Endothelial cell (in vitro differentiated cells): ENCODE measurements at regions not wholly inside any gene's neighbourhood (a gene's known extent, or its start where the extent isn't known, plus 50 kb on each side); places are given as distances from the start of the nearest gene placed in this dataset.
"Not testable (repeated sequence)": the region's sequence is repeated elsewhere in the genome, so short reads cannot be mapped to it uniquely, and the experiment has no call there.

ENCODE experiments used
- DNase-seq: peaks from one replicate; pipeline ENCODE4 v3.0.0; 2021; ENCODE audit warnings: low spot score
- H3K27ac Mint-ChIP-seq: one replicate; pipeline ENCODE4 v1.8.0; 2021; ENCODE audit warnings: mixed read lengths, inconsistent platforms; ENCODE audit not compliant: unreplicated experiment
- H3K27me3 Mint-ChIP-seq: one replicate; pipeline ENCODE4 v1.8.0; 2021; ENCODE audit warnings: mild to moderate bottlenecking, moderate library complexity, mixed read lengths, inconsistent platforms; ENCODE audit not compliant: unreplicated experiment
- H3K36me3 Mint-ChIP-seq: one replicate; pipeline ENCODE4 v1.8.0; 2021; ENCODE audit warnings: mild to moderate bottlenecking, low read depth, mixed read lengths, inconsistent platforms; ENCODE audit not compliant: unreplicated experiment
- H3K4me1 Mint-ChIP-seq: one replicate; pipeline ENCODE4 v1.8.0; 2021; ENCODE audit warnings: mild to moderate bottlenecking, mixed read lengths, inconsistent platforms; ENCODE audit not compliant: unreplicated experiment
- H3K4me3 Mint-ChIP-seq: one replicate; pipeline ENCODE4 v1.8.0; 2021; ENCODE audit warnings: mild to moderate bottlenecking, mixed read lengths, inconsistent platforms; ENCODE audit not compliant: unreplicated experiment
- H3K9me3 Mint-ChIP-seq: one replicate; pipeline ENCODE4 v1.8.0; 2021; ENCODE audit warnings: mixed read lengths, inconsistent platforms; ENCODE audit not compliant: unreplicated experiment
- TF ChIP-seq, protein P1 (sequence below): fragments of 200-600 bp; sonication (generic); IDR thresholded peaks from one replicate; pipeline ENCODE4 v1.5.0; 2021; ENCODE audit warnings: antibody characterized with exemption; ENCODE audit not compliant: unreplicated experiment

DNA sequence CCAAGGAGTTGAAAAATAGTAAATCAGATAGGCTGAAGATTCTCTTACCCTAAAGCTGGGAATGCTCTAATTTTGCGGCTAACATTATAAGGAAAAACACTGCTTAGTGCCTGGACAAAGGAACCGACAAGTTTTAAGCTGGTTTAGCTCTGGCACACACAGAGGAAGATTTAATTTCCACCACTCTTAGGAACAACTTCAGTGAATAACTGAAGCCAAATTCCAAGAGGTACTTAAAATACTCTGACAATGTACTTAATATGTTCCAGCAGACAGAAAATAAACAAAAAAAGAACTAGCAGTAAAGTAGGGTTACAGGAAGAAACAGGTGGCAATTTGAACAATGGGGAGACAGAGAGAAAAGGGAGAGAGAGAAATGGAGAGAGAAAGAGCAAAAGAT lies 340.8 kb upstream of the NDST4 start:
- no peak for DNase-seq
- TF ChIP-seq, protein P1, sequence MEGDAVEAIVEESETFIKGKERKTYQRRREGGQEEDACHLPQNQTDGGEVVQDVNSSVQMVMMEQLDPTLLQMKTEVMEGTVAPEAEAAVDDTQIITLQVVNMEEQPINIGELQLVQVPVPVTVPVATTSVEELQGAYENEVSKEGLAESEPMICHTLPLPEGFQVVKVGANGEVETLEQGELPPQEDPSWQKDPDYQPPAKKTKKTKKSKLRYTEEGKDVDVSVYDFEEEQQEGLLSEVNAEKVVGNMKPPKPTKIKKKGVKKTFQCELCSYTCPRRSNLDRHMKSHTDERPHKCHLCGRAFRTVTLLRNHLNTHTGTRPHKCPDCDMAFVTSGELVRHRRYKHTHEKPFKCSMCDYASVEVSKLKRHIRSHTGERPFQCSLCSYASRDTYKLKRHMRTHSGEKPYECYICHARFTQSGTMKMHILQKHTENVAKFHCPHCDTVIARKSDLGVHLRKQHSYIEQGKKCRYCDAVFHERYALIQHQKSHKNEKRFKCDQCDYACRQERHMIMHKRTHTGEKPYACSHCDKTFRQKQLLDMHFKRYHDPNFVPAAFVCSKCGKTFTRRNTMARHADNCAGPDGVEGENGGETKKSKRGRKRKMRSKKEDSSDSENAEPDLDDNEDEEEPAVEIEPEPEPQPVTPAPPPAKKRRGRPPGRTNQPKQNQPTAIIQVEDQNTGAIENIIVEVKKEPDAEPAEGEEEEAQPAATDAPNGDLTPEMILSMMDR = no peak
- H3K27ac Mint-ChIP-seq = no peak overlapping the region
- no peak overlapping the region for H3K4me3 Mint-ChIP-seq
- H3K9me3 Mint-ChIP-seq = no peaks in the 10 kb centered on the region
- H3K36me3 Mint-ChIP-seq = no peaks in the 10 kb centered on the region
- no peaks in the 10 kb centered on the region for H3K27me3 Mint-ChIP-seq
- no peaks in the 10 kb centered on the region for H3K4me1 Mint-ChIP-seq

DNA sequence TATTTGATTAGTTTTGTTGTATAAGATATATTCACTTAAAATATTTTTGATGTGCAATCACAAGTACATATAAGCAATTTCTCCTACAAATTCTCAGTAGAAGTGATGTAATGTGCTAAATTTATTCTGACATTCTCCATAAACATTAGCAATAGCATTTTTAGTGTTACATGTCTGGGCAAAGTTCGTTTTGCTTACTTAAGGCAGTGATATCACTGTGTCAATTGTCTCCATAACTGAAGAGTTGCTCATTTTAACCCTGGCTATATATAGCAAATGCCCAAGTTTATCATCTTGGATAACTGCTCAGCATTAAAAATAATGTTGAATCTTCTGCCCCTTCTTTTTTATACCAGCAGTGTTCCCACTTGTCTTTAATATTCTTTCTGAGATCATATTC lies 340.0 kb upstream of the NDST4 start:
- Mint-ChIP-seq H3K9me3 (no peaks in the 10 kb centered on the region), H3K27me3 (no peaks in the 10 kb centered on the region), H3K27ac (no peak overlapping the region), H3K4me3 (no peak overlapping the region), H3K36me3 (no peaks in the 10 kb centered on the region), H3K4me1 (no peaks in the 10 kb centered on the region)
- TF ChIP-seq, protein P1 = no peak
- no peak for DNase-seq

DNA sequence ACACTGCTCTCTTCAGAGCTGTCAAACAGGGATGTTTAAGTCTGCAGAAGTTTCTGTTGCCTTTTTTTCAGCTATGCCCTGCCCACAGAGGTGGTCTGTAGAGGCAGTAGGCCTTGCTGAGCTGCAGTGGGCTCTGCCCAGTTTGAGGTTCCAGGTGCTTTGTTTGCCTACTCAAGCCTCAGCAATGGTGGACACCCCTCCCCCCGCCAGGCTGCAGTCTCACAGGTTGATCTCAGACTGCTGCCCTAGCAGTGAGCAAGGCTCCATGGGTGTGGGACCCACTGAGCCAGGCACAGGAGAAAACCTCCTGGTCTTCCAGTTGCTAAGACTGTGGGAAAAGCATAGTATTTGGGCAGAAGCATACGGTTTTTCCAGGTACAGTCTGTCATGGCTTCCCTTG lies 338.8 kb upstream of the NDST4 start:
- DNase-seq = not testable (repeated sequence)

DNA sequence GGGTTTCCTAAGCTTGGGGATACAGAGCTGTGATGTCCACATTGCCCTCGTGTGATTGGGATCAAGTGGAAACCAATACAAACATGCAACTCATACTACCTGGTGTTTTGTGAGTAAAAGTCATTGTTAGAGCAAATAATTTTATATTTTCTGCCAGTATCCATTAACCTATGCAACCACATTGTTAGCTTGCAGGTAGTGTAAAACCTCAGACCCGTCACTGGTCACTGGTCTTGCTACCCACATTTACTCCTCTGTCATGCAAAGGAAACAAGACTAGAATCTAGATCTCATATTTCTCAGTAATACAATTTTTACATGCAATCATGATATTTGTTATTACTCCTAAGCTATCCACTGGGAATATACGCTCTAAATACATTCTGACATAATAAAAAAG lies 324.3 kb upstream of the NDST4 start:
- Mint-ChIP-seq H3K27me3 (no peaks in the 10 kb centered on the region), H3K27ac (no peak overlapping the region), H3K9me3 (no peaks in the 10 kb centered on the region), H3K4me3 (no peak overlapping the region), H3K36me3 (no peaks in the 10 kb centered on the region), H3K4me1 (no peaks in the 10 kb centered on the region)
- TF ChIP-seq, protein P1 = no peak
- DNase-seq = no peak

More for the DNA sequence above, 338.8 kb upstream of the NDST4 start:
- not testable (repeated sequence) for H3K36me3 Mint-ChIP-seq, H3K4me3 Mint-ChIP-seq, H3K9me3 Mint-ChIP-seq, H3K27ac Mint-ChIP-seq, H3K4me1 Mint-ChIP-seq, H3K27me3 Mint-ChIP-seq

DNA sequence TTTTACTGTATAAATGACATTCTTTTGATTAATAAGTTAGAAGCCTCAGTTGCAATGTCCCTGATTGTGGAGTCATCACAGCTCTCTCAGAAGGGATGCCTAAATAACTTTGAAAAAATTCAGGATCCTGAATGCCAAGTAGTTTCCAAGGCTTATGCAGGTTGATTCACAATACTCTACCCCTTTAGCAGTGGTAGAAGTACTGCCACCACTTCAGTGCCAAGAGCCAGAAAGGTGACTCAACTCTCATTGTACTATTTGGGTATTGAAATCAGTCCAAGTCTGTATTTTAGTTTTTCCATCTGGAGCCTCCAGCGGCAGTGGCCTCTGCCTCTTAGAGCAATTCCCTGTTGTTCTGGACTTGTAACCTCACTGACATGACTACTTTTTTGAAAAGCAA lies 320.1 kb upstream of the NDST4 start:
- Mint-ChIP-seq H3K9me3 (no peaks in the 10 kb centered on the region), H3K4me1 (no peaks in the 10 kb centered on the region), H3K36me3 (no peaks in the 10 kb centered on the region), H3K27me3 (no peaks in the 10 kb centered on the region), H3K27ac (no peak overlapping the region), H3K4me3 (no peak overlapping the region)
- DNase-seq = no peak
- TF ChIP-seq, protein P1 = no peak

DNA sequence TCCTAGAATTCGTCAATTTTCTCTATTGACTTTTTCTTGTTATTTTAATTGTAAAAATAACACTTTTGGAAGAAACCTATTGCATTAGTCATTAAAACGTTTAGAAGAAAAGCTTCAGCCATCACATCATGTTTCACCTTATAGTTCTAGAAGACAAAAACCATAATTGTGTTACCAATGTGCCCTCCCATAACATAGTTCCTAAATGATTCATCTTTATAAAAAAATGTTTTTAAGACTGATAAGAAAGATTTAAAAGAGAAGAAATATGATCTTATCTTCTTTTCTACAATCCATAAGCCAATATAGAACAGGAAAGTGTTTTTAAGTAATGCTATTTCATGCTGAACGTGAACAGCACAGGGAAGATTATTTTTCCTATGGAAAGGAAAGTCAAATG lies 316.6 kb upstream of the NDST4 start:
- Mint-ChIP-seq H3K4me3 (no peak overlapping the region), H3K9me3 (no peaks in the 10 kb centered on the region), H3K4me1 (no peaks in the 10 kb centered on the region), H3K27ac (no peak overlapping the region), H3K27me3 (no peaks in the 10 kb centered on the region), H3K36me3 (no peaks in the 10 kb centered on the region)
- TF ChIP-seq, protein P1 = no peak
- DNase-seq = no peak
